Erythroblast (primary cell): ENCODE measurements at regions not wholly inside any gene's neighbourhood (a gene's known extent, or its start where the extent isn't known, plus 50 kb on each side); places are given as distances from the start of the nearest gene placed in this dataset.

Experiments used
- GATA1 ChIP-seq: IDR thresholded peaks from 2 replicates; pipeline ENCODE4 v1.6.1; 2011; ENCODE audit warnings: low read depth, mild to moderate bottlenecking, control low read depth, low read length, moderate library complexity
- POLR2A ChIP-seq: IDR thresholded peaks from 2 replicates; pipeline ENCODE4 v1.6.1; 2011; ENCODE audit warnings: mild to moderate bottlenecking, low read length

DNA sequence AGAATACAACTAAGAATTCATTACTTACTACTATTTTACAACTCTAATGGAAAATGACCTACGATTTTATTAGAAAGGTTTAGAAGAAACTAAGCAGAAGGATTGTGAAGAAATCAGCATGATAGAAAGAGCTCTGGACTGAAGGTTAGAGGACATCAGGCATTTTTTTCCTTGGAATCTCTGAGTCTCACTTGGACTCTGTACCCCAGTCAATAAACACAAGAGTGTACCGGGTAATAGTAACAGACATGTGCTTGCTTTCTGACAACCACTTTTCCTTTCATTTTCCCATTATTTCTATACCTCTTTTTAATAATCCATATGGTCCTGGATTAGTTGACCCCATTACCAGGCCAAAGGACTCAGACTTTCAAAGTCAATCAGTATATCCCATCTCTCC lies 1240.9 kb upstream of the LRRTM3 start:
- TF ChIP-seq POLR2A (no peak), GATA1 (no peak)
